OCI-LY1 (cell line): ENCODE measurements at regions not wholly inside any gene's neighbourhood (a gene's known extent, or its start where the extent isn't known, plus 50 kb on each side); places are given as distances from the start of the nearest gene placed in this dataset.

Experiments used
- H2AFZ ChIP-seq: fragments of 200-600 bp; sonication (generic), shearing (Covaris generic); 2 replicates; pipeline ENCODE4 v1.6.0; 2014; ENCODE audit warnings: antibody characterized with exemption, mild to moderate bottlenecking, low read length
- H3F3A ChIP-seq: fragments of 200-600 bp; sonication (generic), shearing (Covaris generic); 2 replicates; pipeline ENCODE4 v1.6.0; 2014; ENCODE audit warnings: mild to moderate bottlenecking, antibody characterized with exemption, low read length, moderate library complexity; ENCODE audit not compliant: insufficient read depth
- H3K27ac ChIP-seq: fragments of 200-600 bp; sonication (generic); 2 replicates; pipeline ENCODE4 v1.5.1; 2014; ENCODE audit warnings: low read length, mixed run types, mild to moderate bottlenecking, low read depth; ENCODE audit not compliant: poor library complexity, severe bottlenecking
- H3K27me3 ChIP-seq: fragments of 200-600 bp; sonication (generic); 2 replicates; pipeline ENCODE4 v1.6.0; 2014; ENCODE audit warnings: antibody characterized with exemption, mild to moderate bottlenecking, low read length, moderate library complexity; ENCODE audit not compliant: insufficient read depth
- H3K36me3 ChIP-seq: fragments of 200-600 bp; sonication (generic); 2 replicates; pipeline ENCODE4 v1.6.1; 2014; ENCODE audit warnings: mild to moderate bottlenecking, antibody characterized with exemption, low read length, moderate library complexity, mixed read lengths; ENCODE audit not compliant: insufficient read depth
- H3K4me1 ChIP-seq: fragments of 200-600 bp; sonication (generic); 2 replicates; pipeline ENCODE4 v1.5.1; 2014; ENCODE audit warnings: mild to moderate bottlenecking, low read length, moderate library complexity; ENCODE audit not compliant: insufficient read depth, severe bottlenecking
- H3K4me2 ChIP-seq: fragments of 200-600 bp; sonication (generic), shearing (Covaris generic); 2 replicates; pipeline ENCODE4 v1.6.1; 2014; ENCODE audit warnings: low read length
- H3K4me3 ChIP-seq: fragments of 200-600 bp; sonication (generic); 2 replicates; pipeline ENCODE4 v1.5.1; 2014; ENCODE audit warnings: low read length, low read depth, mild to moderate bottlenecking, mixed read lengths; ENCODE audit not compliant: poor library complexity, severe bottlenecking
- H3K79me2 ChIP-seq: fragments of 200-600 bp; shearing (Covaris generic); 2 replicates; pipeline ENCODE4 v1.6.1; 2016; ENCODE audit warnings: mixed run types, low read length, mixed read lengths; ENCODE audit not compliant: insufficient read depth
- H3K9ac ChIP-seq: fragments of 200-600 bp; sonication (generic), shearing (Covaris generic); 2 replicates; pipeline ENCODE4 v1.6.1; 2014; ENCODE audit warnings: mild to moderate bottlenecking, low read length, mixed read lengths
- H3K9me2 ChIP-seq: fragments of 200-600 bp; sonication (generic), shearing (Covaris generic); 2 replicates; pipeline ENCODE4 v1.6.1; 2014; ENCODE audit warnings: low read depth, mild to moderate bottlenecking, low read length, mixed read lengths
- H3K9me3 ChIP-seq: fragments of 200-600 bp; shearing (Covaris generic); 2 replicates; pipeline ENCODE4 v1.6.1; 2014; ENCODE audit warnings: low read length, mixed read lengths
- H4K20me1 ChIP-seq: fragments of 200-600 bp; sonication (generic), shearing (Covaris generic); 2 replicates; pipeline ENCODE4 v1.6.0; 2016; ENCODE audit warnings: mild to moderate bottlenecking, low read length; ENCODE audit not compliant: insufficient read depth
- CTCF ChIP-seq: fragments of 200-600 bp; sonication (generic), shearing (Covaris generic); IDR thresholded peaks from 2 replicates; pipeline ENCODE4 v1.5.1; 2017; ENCODE audit warnings: mild to moderate bottlenecking, antibody characterized with exemption, low read length, moderate library complexity, mixed read lengths
- EZH2 ChIP-seq: fragments of 200-600 bp; sonication (generic), shearing (Covaris generic); IDR thresholded peaks from 2 replicates; pipeline ENCODE4 v1.8.0; 2017; ENCODE audit warnings: borderline replicate concordance, mixed run types, mild to moderate bottlenecking, antibody characterized with exemption, low read length, moderate library complexity, mixed read lengths

GRCh38 chr13:109900741-109901140, 114.4 kb upstream of the IRS2 start:
- H4K20me1 ChIP-seq: no peaks in the 10 kb centered on the region; the same call in 1 of the 2 replicates
- no peaks in the 10 kb centered on the region for H3K36me3 ChIP-seq
- no peak overlapping the region for H2AFZ ChIP-seq
- no peak overlapping the region for H3K4me2 ChIP-seq
- H3K9me2 ChIP-seq: no peaks in the 10 kb centered on the region
- no peaks in the 10 kb centered on the region for H3K4me1 ChIP-seq
- no peaks in the 10 kb centered on the region for H3K79me2 ChIP-seq
- no peak overlapping the region for H3K27ac ChIP-seq
- no peaks in the 10 kb centered on the region for H3F3A ChIP-seq
- TF ChIP-seq EZH2: no peak
- no peak for TF ChIP-seq CTCF
- no peaks in the 10 kb centered on the region for H3K27me3 ChIP-seq
- no peaks in the 10 kb centered on the region for H3K9me3 ChIP-seq
- no peak overlapping the region for H3K4me3 ChIP-seq
- no peak overlapping the region for H3K9ac ChIP-seq

GRCh38 chr13:109900320-109900719, 113.9 kb upstream of the IRS2 start:
- Histone ChIP-seq H4K20me1 (no peaks in the 10 kb centered on the region; the same call in 1 of the 2 replicates), H3K9ac (no peak overlapping the region), H3K4me3 (no peak overlapping the region), H3K9me3 (no peaks in the 10 kb centered on the region), H3K27me3 (no peaks in the 10 kb centered on the region), H3K36me3 (no peaks in the 10 kb centered on the region), H3K4me1 (no peaks in the 10 kb centered on the region), H3K79me2 (no peaks in the 10 kb centered on the region), H3K9me2 (no peaks in the 10 kb centered on the region), H3K4me2 (no peak overlapping the region), H3K27ac (no peak overlapping the region), H3F3A (no peaks in the 10 kb centered on the region), H2AFZ (no peak overlapping the region)
- TF ChIP-seq EZH2 (no peak), CTCF (no peak)

GRCh38 chr13:109899748-109900147, 113.4 kb upstream of the IRS2 start:
- Histone ChIP-seq H3K36me3 (no peaks in the 10 kb centered on the region), H3K4me1 (no peaks in the 10 kb centered on the region), H3K27ac (no peak overlapping the region), H3K79me2 (no peaks in the 10 kb centered on the region), H3K9me2 (no peaks in the 10 kb centered on the region), H2AFZ (no peak overlapping the region), H3K9me3 (no peaks in the 10 kb centered on the region), H3K4me3 (no peak overlapping the region), H4K20me1 (no peaks in the 10 kb centered on the region; the same call in 1 of the 2 replicates), H3K27me3 (no peaks in the 10 kb centered on the region), H3F3A (no peaks in the 10 kb centered on the region), H3K9ac (no peak overlapping the region), H3K4me2 (no peak overlapping the region)
- no peak for TF ChIP-seq CTCF
- TF ChIP-seq EZH2: no peak
